CD14-positive monocyte (primary cell): ENCODE measurements at regions not wholly inside any gene's neighbourhood (a gene's known extent, or its start where the extent isn't known, plus 50 kb on each side); places are given as distances from the start of the nearest gene placed in this dataset.
A peak's percentile ranks its signal among the peaks of the same experiment; 100 is the strongest.

Experiments used
- DNase-seq, 3 donors: peaks; one replicate each; pipeline ENCODE4 v3.0.0-alpha.2; 2011 to 2022
- H2AFZ ChIP-seq: 2 replicates; pipeline ENCODE4 v1.6.0; 2012; ENCODE audit warnings: mild to moderate bottlenecking, low read depth, low read length, inconsistent platforms; ENCODE audit not compliant: insufficient read depth, poor library complexity, severe bottlenecking
- H3K27ac ChIP-seq, 2 donors: 1 replicate in 1 of 2; 2 replicates in 1 of 2; pipeline ENCODE4 v1.5.1; 2012 to 2013; ENCODE audit warnings: low read length in 2 of 2, control low read depth in 1 of 2, inconsistent platforms in 1 of 2, low read depth in 1 of 2, mild to moderate bottlenecking in 1 of 2
- H3K27me3 ChIP-seq, 2 donors: one replicate each; pipeline versions ENCODE4 v1.6.0 to v1.6.1; 2011 to 2013; ENCODE audit warnings: low read length in 2 of 2; ENCODE audit not compliant: control insufficient read depth in 2 of 2, insufficient read depth in 2 of 2
- H3K36me3 ChIP-seq, 2 donors: replicated peaks in 1 of 2; 1 replicate in 1 of 2; 2 replicates in 1 of 2; pipeline versions ENCODE4 v1.5.1 to v1.6.1; 2012 to 2013; ENCODE audit warnings: low read length in 2 of 2, control low read depth in 1 of 2, inconsistent platforms in 1 of 2, mild to moderate bottlenecking in 1 of 2; ENCODE audit not compliant: insufficient read depth in 2 of 2, control insufficient read depth in 1 of 2
- H3K4me1 ChIP-seq, 2 donors: 1 replicate in 1 of 2; 2 replicates in 1 of 2; pipeline versions ENCODE4 v1.5.1 to v1.6.1; 2012 to 2013; ENCODE audit warnings: low read length in 2 of 2, control low read depth in 1 of 2, inconsistent platforms in 1 of 2, mild to moderate bottlenecking in 1 of 2, moderate library complexity in 1 of 2; ENCODE audit not compliant: insufficient read depth in 2 of 2, control insufficient read depth in 1 of 2
- H3K4me2 ChIP-seq: replicated peaks from 2 replicates; pipeline ENCODE3; 2012; ENCODE audit warnings: low read length, moderate library complexity, mild to moderate bottlenecking; ENCODE audit not compliant: poor library complexity, severe bottlenecking; ENCODE audit errors: extremely low read depth
- H3K4me3 ChIP-seq, 3 experiments: fragments of 200-600 bp in 1 of 3; sonication (generic) in 1 of 3; replicated peaks in 1 of 3; 1 replicate in 2 of 3; 2 replicates in 1 of 3; pipeline ENCODE4 v1.5.1; 2011 to 2013; ENCODE audit warnings: low read length in 3 of 3, mild to moderate bottlenecking in 3 of 3, control low read depth in 2 of 3, low read depth in 2 of 3, inconsistent platforms in 1 of 3, moderate library complexity in 1 of 3
- H3K79me2 ChIP-seq: 2 replicates; pipeline ENCODE4 v1.6.0; 2012; ENCODE audit warnings: mild to moderate bottlenecking, control low read depth, inconsistent platforms, low read length, moderate library complexity; ENCODE audit not compliant: insufficient read depth
- H3K9ac ChIP-seq: 2 replicates; pipeline ENCODE4 v1.6.0; 2017; ENCODE audit warnings: low read length, mild to moderate bottlenecking; ENCODE audit not compliant: insufficient read depth, poor library complexity, severe bottlenecking
- H3K9me3 ChIP-seq, 2 donors: replicated peaks in 1 of 2; 1 replicate in 1 of 2; 2 replicates in 1 of 2; pipeline versions ENCODE4 v1.5.1 to v1.6.1; 2012 to 2013; ENCODE audit warnings: low read length in 2 of 2, control low read depth in 1 of 2; ENCODE audit not compliant: control insufficient read depth in 1 of 2, insufficient read depth in 1 of 2
- H4K20me1 ChIP-seq: 2 replicates; pipeline ENCODE4 v1.6.0; 2012; ENCODE audit warnings: mild to moderate bottlenecking, low read length, control low read depth, moderate library complexity; ENCODE audit not compliant: insufficient read depth
- H3K27ac Mint-ChIP-seq, 7 donors: one replicate each; pipeline ENCODE4 v1.8.0; 2020; ENCODE audit warnings: mild to moderate bottlenecking in 7 of 7, mixed read lengths in 7 of 7, moderate library complexity in 6 of 7, inconsistent platforms in 2 of 7
- H3K27me3 Mint-ChIP-seq, 3 donors: one replicate each; pipeline ENCODE4 v1.8.0; 2021 to 2022; ENCODE audit warnings: low read depth in 3 of 3, mild to moderate bottlenecking in 3 of 3, mixed read lengths in 3 of 3, moderate library complexity in 3 of 3, inconsistent platforms in 1 of 3
- H3K36me3 Mint-ChIP-seq, 2 donors: one replicate each; pipeline ENCODE4 v1.8.0; 2020; ENCODE audit warnings: mixed read lengths in 2 of 2, inconsistent platforms in 1 of 2, mild to moderate bottlenecking in 1 of 2
- H3K4me1 Mint-ChIP-seq: one replicate; pipeline ENCODE4 v1.8.0; 2020; ENCODE audit warnings: mild to moderate bottlenecking, mixed read lengths
- H3K4me3 Mint-ChIP-seq, 2 donors: one replicate each; pipeline ENCODE4 v1.8.0; 2020; ENCODE audit warnings: mild to moderate bottlenecking in 2 of 2, mixed read lengths in 2 of 2, moderate library complexity in 1 of 2
- H3K9me3 Mint-ChIP-seq, 7 donors: one replicate each; pipeline ENCODE4 v1.8.0; 2020 to 2022; ENCODE audit warnings: mixed read lengths in 7 of 7, mild to moderate bottlenecking in 6 of 7, moderate library complexity in 6 of 7, inconsistent platforms in 2 of 7
- CTCF ChIP-seq: fragments of 200-600 bp; IDR thresholded peaks from one replicate; pipeline ENCODE4 v1.8.0; 2022; ENCODE audit warnings: antibody characterized with exemption, mild to moderate bottlenecking
- WGBS: methylation state at CpG from one replicate; pipeline ENCODE4 v1.1.5; 2013; ENCODE audit warnings: missing lambda C conversion rate; ENCODE audit not compliant: insufficient coverage; 5-methylcytosine and 5-hydroxymethylcytosine counted together
- intact Hi-C, 2 donors: fragments of 100-400 bp; cut with micrococcal nuclease; formaldehyde crosslinking; loops; one replicate each; pipeline versions ENCODE4 v1.15.0 to v1.15.1; 2023

GRCh38 chr10:22479419-22479818 is 134.1 kb downstream of the SPAG6 start:
- H3K4me3 Mint-ChIP-seq = peak overlapping the region in 1 of 2 donors; percentile 3
- peaks cover 15% of the 10 kb centered on the region for H3K4me1 Mint-ChIP-seq
- H3K27me3 ChIP-seq = peaks cover 42 to 50% of the 10 kb centered on the region in 2 donors
- H3K4me2 ChIP-seq = no peak overlapping the region
- DNase-seq = no peak
- H3K4me3 ChIP-seq = no peak overlapping the region
- H3K27me3 Mint-ChIP-seq = peaks cover 51 to 61% (median 58%) of the 10 kb centered on the region in 3 donors
- no peak overlapping the region for H2AFZ ChIP-seq
- no peak for TF ChIP-seq CTCF
- no peak overlapping the region for H3K27ac ChIP-seq
- no peaks in the 10 kb centered on the region for H3K36me3 ChIP-seq
- peaks cover 15 to 20% of the 10 kb centered on the region in 2 donors for H3K4me1 ChIP-seq
- intact Hi-C loops = no loop called here
- no peak overlapping the region for H3K27ac Mint-ChIP-seq
- no peaks in the 10 kb centered on the region for H3K79me2 ChIP-seq
- no peaks in the 10 kb centered on the region for H4K20me1 ChIP-seq
- H3K36me3 Mint-ChIP-seq = peaks cover 3% of the 10 kb centered on the region in 2 donors
- peaks cover 0 to 13% (median 2%) of the 10 kb centered on the region in 7 donors for H3K9me3 Mint-ChIP-seq
- no peak overlapping the region for H3K9ac ChIP-seq
- 54% methylated on average over 3 of the region's 4 CpGs for WGBS
- peaks cover 0 to 15% of the 10 kb centered on the region in 2 donors for H3K9me3 ChIP-seq

DNA sequence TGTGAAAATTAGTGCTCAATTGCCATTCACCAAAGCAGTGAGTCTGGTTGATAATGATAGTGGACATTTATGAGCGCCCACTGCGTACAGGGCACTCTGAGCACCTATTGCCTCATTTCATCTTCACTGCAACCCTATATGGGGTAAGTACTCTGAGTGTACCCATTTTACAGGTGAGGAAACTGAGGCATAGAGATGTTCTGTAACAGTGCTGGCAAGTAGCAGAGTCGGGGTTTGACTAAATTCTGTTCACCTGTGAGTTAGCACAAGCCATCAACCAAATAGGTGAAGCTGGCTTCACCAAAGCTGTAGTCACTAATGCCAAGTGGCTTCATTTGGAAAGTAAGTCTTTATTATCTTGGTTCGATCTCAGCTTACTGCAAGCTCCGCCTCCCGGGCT is 135.8 kb downstream of the SPAG6 start:
- Histone ChIP-seq H3K4me2 (no peak overlapping the region), H3K4me1 (peaks cover 10 to 13% of the 10 kb centered on the region in 2 donors), H3K9ac (no peak overlapping the region), H3K9me3 (peaks cover 0 to 10% of the 10 kb centered on the region in 2 donors), H3K27ac (no peak overlapping the region), H3K27me3 (peaks cover 25 to 33% of the 10 kb centered on the region in 2 donors), H3K4me3 (no peak overlapping the region), H3K79me2 (no peaks in the 10 kb centered on the region), H4K20me1 (no peaks in the 10 kb centered on the region), H3K36me3 (no peaks in the 10 kb centered on the region), H2AFZ (no peak overlapping the region)
- Mint-ChIP-seq H3K27ac (no peak overlapping the region), H3K36me3 (no peaks in the 10 kb centered on the region), H3K4me3 (no peak overlapping the region), H3K27me3 (peaks cover 35 to 45% (median 41%) of the 10 kb centered on the region in 3 donors), H3K9me3 (peaks cover 0 to 8% (median 0%) of the 10 kb centered on the region in 7 donors), H3K4me1 (peaks cover 7% of the 10 kb centered on the region)
- intact Hi-C loops = no loop called here
- 80% methylated on average over 1 of the region's 6 CpGs for WGBS
- no peak for TF ChIP-seq CTCF
- no peak for DNase-seq
